Stimulated activated CD8-positive, alpha-beta memory T cell treated with anti-CD3 and anti-CD28 coated beads, Interleukin-15, amount 100 ng/mL, for 24 hours (primary cell): ENCODE measurements at regions not wholly inside any gene's neighbourhood (a gene's known extent, or its start where the extent isn't known, plus 50 kb on each side); places are given as distances from the start of the nearest gene placed in this dataset.
"Not testable (repeated sequence)": the region's sequence is repeated elsewhere in the genome, so short reads cannot be mapped to it uniquely, and the experiment has no call there.

Experiments used
- DNase-seq: peaks from one replicate; pipeline ENCODE4 v3.0.0-alpha.2; 2020; ENCODE audit warnings: low read depth

DNA sequence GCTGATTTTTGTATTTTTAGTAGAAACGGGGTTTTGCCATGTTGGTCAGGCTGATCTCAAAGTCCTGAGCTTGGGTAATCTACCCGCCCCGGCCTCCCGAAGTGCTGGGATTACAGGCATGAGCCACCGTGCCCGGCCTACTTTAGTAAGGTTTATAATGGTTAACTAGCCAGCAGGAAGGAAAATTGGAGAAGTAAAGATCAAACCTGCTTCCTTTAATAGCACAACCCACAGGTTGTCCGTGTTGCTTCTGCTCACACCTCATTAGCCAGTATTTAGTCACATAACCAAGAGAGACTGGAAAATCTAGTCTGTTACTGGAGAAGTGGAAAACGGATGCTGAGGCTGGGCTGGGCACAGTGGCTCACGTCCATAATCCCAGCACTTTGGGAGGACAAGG, 51.9 kb upstream of the TBL1XR1 start:
- DNase-seq = no peak

DNA sequence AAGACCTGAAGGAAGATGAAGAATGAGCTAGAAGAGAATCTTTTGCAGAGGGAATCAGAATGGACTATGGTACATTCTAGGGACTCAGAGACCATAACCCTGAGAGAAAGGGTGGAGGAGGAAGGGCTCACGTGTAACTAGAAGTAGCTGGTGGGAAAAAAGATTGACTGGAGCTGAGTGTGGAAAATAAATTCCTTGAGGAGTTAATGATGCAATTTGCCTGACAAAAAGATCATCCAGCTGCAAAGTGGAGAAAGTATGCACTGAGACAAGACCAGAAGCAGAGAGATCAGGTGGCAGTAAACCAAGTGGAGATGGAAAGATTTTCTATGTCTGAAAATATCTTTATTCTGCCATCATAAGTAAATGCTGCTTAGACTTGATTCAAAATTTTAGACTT, 52.9 kb upstream of the TBL1XR1 start:
- no peak for DNase-seq

DNA sequence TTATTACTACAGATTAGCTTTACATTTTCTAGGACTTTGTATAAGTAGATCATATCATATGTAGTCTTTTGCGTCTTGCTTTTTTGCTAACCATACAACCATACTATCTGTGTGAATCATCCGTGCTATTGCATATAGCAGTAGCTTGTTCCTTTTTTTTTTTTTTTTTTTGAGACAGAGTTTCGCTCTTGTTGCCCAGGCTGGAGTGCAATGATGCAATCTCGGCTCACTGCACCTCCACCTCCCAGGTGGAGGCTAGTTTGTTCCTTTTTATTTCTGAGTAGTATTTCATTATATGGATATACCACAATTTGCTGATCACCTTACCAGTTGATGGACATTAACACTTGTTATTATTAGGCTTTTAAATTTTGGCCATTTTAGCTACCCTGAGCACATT, 54.5 kb upstream of the TBL1XR1 start:
- DNase-seq = no peak

DNA sequence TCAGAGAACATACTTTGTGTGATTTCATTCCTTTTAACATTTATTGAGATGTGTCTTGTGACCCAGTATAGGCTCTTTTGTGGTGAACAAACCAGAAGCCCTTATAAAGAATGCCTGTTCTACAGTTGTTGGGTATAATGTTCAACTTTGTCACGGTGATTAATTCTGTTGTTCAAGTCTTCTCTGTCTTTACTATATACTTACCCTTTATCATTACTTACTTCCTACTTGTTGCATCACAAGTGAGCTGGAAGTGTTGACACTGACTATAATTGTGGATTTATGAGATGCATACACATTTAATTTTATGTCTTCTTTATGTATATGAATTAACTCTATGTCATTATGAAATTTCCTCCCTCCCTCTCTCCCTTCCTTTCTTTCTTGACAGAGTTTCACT, 59.7 kb upstream of the TBL1XR1 start:
- no peak for DNase-seq

DNA sequence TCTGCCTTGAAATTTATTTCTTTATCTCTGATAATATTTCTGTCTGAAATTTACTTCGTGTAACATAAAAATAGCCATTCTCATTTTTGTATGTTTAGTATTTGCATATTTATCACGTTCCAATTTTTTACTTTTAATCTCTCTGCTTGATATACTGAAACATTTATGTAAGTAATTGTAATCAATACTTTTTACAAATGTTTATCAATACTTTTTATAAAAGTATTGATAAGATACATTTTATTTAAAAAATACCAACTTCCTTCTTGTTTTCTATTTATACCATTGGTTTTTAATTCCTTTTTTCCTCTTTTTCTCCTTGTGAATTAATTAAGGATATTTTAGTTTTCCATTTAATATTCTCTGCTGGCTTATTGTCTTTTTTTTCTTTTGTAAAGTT, 60.3 kb upstream of the TBL1XR1 start:
- DNase-seq = no peak

DNA sequence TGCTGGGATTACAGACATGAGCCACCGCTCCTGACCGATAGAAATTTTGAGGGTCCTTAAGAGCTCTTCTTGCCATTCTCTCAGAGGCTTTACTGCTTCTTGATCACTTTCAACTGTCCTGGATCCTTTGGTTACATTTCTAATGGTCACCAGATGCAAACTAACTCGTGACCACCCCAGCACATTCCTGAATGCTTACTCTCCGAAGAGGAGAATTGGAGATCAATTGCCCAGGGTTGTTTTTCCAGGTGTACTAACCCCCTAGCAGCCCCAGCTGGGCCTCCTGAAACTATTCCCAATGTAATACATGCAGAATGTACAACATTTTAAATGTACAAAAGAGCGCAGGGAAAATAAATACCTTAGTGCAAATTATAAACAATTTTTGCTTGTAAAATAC, 65.1 kb upstream of the TBL1XR1 start:
- DNase-seq = no peak

DNA sequence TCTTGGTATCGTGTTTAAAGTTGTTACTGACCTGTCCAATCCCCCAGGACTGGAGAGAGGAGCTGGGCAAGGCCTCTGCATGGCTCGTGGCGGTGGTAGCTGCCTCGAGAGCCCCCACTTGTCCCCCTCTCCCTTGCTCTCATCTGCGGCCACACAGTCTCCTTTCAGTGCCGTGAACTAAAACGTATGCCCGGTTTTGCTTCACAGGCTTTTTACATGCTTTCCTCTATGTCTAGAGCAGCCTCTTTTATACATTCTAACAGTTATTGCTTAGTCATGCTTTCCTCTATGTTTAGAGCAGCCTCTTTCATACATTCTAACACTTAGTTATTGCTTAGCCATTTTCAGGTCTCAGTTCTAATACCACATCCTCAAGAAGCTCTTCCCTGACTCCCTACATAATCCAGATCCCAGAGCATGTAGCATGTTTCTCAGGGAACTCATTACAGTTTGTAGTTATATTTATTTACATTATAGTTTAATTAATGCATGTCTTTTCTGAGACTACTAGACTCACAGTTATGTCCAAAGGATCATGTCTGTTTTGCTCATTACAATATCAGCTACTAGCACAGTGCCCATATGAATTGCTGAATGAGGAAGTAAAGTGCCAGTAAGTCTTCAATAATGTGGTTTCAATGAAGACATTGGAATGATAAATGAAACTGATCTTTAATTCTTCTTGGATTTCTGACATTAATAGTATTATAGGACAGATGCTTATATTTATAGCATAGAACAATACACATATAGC, 66.5 kb upstream of the TBL1XR1 start:
- no peak for DNase-seq

DNA sequence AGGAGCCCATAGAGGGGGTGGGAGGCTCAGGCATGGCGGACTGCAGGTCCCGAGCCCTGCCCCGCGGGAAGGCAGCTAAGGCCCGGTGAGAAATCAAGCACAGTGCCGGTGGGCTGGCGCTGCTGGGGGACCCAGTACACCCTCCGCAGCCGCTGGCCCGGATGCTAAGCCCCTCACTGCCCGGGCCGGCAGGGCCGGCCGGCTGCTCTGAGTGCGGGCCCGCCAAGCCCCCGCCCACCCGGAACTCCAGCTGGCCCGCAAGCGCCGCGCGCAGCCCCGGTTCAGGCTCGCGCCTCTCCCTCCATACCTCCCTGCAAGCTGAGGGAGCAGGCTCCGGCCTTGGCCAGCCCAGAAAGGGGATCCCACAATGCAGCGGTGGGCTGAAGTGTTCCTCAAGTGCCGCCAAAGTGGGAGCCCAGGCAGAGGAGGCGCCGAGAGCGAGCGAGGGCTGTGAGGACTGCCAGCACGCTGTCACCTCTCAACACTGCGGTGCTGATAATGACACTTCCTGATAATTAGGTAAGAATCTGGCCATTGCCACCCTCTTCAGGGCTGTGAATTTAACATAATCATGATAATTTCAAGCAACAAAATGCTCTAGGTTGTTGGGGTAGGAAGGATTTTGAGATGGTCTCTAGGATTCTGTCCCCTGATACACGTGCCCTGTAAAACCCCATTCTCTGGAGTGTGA, 74.7 kb upstream of the TBL1XR1 start:
- DNase-seq = not testable (repeated sequence)

DNA sequence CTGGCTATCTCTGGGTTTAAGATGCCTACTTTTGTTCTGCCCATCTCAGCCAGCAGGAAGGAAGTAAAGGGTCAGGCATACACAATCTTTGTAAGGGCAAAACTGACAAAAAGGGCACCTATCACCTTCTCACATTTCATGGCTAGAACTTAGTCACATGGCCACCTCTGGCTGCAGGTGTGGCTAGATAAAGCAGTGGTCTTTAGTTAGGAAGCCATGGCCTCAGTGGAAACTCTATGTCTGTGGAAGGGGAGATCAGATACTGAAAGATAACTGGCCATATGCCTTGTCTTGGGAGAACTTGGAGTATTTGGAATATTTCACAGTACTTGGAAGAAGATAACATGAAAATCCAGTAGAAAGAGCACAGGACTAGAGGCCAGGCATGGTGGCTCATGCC, 80.7 kb upstream of the TBL1XR1 start:
- no peak for DNase-seq

DNA sequence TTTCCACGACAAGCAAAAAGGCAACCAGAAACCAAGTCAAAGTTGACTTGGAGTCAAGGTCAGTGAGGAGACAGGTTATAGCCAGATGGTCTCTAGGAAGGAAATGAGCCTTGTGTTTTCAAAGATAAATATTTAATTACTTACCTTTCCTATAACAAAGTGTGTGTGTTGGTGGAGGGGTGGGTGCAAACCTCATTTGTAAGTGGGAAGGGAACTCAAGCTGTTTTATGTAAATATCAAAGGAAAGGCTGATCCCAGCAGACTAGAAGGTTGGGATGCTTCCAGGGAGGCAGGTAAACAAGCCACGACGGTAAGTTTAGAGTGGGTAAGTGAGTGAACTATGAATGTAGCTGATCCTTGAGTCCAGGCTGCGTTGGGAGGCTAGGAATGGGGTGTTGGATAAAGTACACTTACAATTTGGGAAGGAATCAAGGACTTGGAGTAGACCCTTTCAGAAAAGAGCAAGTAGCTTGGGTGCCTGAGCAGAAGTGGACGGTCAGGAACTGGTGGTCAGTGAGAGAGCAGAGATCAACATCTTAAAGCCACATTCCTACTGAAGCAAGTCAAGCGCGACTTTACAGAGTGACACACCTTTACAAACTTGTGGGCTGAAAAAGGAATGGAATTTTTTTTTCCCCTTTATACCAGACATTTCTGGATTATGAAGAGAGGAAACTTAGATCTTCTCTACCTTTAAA, 82.0 kb upstream of the TBL1XR1 start:
- DNase-seq = no peak

DNA sequence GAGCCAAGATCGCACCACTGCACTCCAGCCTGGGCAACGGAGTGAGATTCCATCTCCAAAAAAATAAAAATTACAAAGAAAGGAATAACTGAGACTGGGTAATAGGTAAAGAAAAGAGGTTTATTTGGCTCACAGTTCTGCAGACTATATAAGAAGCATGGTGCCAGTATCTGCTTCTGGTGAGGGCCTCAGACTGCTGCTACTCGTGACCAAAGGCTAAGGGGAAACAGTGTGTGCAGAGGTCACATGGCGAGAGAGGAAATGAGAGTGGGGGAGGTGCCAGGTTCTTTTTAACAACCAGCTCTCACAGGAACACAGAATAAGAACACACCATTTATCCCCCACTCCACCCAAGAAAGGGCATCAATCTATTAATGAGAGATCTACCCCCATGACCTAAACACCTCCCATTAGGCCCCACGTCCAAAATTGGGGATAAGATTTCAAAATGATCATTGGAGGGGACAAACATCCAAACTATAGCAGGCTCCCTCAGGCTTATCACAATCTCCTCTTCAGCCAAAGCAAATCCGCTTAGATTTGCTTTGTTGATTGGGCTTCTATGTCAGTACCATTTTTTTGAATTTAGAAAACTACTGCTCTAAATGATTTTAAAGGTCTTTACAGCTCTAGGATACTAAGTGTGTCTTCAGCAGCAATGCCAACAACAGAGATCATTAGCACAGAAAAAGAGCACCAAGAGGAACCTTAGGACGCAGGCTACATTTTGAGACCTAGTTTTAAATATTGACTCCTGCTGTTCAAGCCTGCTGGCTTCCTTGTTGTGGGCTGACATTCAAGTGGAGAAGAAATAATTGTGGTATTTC, 84.2 kb upstream of the TBL1XR1 start:
- DNase-seq = no peak

DNA sequence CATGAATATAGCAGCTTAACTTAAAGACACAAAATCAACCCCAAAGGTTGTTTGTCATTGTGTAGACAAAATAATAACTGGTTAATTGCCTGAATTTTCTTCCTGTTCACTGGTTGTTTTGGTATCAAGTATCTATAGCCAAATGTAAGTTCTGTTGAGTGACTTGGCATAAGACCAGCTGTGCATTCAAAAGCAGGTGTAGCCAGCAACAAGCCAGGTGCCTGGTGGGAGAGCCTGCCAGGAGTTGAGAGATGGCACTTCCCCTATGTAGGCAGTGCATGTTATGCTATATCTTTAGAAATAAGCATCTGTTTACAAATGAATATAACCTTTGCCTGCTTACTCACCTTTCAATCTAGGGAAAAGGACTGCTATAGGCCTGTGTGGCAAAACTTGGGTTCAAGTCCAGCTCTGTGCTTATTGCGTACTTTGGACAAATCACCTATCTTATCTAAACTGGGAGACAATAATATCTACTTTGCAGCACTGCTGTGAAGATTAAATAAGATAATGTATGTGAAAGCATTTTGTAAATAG, 84.9 kb upstream of the TBL1XR1 start:
- no peak for DNase-seq

DNA sequence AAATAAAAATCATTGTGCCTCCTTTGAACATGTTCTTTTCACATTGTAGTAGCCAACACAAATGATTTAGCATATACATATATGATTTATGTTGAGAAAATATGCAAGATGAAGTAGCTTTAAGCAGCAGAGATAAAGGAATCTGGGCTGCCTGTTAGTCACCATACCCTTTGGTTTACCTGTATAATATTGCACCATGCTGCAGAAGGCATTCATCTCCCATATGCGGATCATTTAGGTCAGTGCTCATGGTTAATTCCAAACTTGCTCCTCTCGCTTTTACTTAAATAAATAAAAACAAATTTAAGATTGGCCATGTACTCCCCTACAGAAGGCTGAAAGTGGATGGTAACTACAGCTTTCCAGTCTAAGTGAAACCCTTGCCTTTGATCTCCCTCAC, 86.7 kb upstream of the TBL1XR1 start:
- no peak for DNase-seq

DNA sequence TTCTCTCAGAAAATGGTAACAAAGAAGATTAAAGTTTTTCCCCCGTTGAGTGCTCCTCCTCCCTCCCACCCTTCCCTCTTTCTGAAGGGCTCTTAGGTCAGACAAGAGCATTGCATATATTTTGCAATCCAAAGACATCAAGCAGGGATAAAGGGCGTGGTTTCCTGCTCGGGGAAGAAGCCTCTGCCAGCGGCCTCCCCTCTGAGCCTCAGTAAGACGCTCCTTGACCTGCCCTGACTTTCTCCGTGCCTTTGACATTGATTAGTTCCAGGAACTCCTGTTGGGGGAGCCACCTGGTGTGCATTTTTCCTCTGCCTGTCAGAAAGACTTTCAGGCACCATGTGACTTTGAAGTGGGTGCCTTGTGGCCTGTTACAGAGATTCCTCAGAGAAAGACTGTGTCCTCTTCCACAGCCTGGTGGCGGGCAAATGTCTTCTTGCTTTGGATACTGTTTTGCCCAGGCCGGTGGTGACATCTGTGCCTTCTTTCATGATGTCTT, 87.2 kb upstream of the TBL1XR1 start:
- DNase-seq = no peak

DNA sequence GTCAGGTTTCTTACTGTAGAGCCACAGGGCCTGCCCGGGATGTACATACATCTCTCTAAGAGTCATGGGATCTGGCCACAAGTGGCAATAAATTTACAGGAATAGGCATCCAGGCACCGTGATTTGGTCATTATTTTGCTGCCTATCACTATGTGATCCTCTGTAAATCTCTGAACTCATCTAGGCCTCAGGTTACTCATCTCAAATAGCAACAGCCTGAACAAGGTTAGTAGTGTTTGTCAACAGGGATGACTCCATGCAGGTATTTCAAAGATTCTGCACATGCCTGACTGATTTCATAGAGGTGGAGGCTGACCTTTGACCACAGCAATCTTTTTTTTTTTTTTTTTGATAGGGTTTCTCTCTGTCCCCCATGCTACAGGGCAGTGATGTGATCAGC, 88.8 kb upstream of the TBL1XR1 start:
- no peak for DNase-seq

DNA sequence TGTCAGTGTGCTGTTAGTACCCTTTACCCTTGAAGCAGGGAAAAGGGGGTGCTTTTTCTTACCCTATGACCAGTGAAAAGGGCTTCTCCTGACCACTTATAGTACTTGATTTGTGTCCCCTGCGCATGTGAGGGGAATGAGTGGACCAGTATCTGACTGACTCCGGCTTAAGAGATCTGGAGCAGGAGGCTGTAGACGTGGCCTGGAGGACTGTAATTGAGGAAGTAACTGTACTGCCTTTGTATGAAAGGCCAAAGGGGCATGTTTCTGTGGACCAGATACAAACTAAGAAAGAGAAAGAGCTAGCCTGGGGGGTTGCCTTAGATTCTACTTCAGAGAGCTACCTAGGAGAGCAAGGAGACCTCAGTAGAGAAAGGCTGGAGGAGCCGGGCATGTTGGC, 89.9 kb upstream of the TBL1XR1 start:
- no peak for DNase-seq

DNA sequence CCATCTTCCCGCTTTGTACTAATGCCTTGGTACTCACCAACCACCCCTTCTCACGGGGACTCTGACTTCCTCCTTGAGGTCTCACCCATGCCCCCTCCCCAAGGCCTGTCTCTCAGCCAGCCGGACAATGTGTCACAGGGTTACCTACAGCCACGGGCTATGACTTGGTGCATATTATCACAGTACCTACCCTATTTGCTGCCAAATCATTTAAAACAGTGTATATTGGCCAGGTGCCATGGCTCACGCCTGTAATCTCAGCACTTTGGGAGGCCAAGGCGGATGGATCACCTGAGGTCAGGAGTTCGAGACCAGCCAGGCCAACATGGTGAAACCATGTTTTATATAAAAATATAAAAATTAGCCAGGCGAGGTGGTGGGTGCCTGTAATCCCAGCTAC, 93.4 kb upstream of the TBL1XR1 start:
- DNase-seq = no peak

DNA sequence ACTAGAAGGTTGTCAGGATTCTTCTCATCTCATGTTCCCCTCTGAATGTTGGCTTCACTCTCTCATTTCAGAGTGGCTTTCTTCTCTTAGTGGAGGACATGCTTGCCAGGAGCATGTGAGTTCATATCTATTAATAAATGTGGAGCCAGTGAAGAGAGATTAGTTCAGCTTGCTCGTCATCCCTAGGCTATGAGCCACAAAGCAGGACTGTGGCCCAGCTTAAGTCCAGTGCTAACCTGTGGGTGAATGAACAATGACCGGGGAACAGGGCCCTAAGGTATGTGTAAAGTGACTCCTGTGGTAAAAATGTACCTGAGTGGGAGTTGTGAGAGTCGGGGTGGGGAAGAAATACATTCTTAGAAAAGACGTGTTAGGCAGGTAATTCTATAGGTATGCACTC, 96.9 kb upstream of the TBL1XR1 start:
- DNase-seq = no peak

DNA sequence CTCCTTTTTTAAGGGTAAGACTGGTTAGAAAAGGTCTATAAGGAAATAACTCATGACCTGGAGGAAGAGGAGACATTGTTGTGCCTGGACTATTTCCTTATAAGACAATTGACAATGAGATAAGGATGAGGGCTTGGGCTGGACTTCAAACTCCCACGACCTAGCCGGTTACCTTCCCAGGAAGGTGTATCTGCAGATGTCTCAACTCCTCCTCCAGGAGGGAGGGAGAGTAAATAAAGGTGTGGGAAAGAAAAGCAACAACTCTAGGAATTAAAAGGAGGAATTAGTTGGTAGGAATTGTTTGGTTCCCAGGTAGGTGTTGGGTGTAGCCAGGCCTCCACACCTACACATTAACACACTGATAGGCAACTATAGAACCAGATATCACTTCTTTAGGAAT, 97.8 kb upstream of the TBL1XR1 start:
- DNase-seq = no peak

DNA sequence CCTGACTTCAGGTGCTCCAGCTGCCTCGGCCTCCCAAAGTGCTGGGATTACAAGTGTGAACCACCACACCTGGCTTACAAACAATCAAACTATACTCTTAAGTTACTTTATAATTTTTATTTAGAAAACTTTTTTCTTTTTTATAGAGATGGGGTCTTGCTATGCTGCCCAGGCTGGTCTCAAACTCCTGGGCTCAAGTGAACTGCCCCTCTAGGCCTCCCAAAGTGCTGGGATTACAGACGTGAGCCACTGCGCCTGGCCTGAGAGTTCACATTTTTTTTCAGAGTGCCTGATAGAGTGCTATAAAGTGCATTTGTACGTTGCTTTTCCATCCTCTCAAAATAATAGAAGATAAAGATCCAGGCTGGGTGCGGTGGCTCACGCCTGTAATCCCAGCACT, 102.0 kb upstream of the TBL1XR1 start:
- no peak for DNase-seq

DNA sequence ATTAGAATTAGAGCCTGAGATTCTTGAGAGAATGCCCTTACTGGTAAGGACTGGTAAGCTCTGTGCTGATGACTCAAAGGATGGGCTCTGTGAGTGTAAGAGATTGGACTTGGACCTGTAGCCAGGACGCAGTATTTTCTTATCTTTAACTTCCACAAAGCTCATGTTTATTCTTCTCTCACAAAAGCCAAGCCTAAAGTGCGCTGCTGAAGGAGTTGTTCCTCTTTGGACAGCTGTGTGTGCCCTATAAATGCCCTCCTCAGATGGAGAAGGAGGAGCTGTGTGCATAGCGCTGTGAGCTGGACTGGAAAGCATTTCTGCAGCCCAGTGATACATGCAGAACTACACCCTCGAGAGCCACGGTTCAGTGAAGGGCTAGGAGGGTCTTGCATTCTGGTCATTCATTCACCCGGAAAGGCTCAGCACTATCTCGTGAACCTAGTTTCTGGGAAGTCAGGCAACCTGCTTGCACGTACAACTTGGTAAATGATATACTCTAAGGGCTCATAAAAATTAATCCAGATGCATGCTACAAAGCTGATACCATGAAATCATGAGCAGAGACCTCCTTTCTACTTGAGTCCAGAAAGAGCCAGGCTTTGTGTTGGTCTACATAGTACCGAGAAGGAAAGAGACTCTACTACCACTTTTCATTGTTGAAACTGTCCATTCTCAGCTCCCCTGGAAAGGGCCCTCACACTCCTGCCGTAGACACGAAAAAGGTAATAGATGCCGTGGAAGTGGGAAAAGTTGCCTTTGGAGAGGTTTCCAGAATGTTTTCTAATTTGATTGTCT, 103.0 kb upstream of the TBL1XR1 start:
- DNase-seq = no peak
